ENCODE measurements at regions not wholly inside any gene's neighbourhood (a gene's known extent, or its start where the extent isn't known, plus 50 kb on each side); places are given as distances from the start of the nearest gene placed in this dataset.

DNA sequence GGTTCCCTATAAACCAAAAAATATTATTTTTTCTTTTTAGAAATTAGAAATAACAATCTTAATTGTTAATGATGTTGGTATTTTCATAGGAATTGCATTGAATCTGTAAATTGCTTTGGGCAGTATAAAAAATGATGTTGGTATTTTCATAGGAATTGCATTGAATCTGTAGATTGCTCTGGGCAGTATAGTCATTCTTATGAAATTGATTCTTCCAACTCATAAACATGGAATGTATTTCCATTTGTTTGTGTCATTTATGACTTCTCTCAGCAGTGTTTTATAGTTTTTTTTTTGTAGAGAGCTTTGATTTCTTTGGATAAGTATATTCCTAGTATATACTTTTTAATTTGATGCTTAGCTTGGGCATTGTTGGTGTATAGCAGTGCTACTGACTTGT, 82.0 kb upstream of the NT5C1B start:
- no peak for DNase-seq
- Histone ChIP-seq H3K4me3 (ENCODE audit: low read depth, low read length) (no peak overlapping the region), H3K9me3 (no peaks in the 10 kb centered on the region; the same call in none of the 2 replicates), H3K4me1 (no peaks in the 10 kb centered on the region), H3K36me3 (no peaks in the 10 kb centered on the region), H3K27me3 (no peaks in the 10 kb centered on the region)
- TF ChIP-seq, protein P1, sequence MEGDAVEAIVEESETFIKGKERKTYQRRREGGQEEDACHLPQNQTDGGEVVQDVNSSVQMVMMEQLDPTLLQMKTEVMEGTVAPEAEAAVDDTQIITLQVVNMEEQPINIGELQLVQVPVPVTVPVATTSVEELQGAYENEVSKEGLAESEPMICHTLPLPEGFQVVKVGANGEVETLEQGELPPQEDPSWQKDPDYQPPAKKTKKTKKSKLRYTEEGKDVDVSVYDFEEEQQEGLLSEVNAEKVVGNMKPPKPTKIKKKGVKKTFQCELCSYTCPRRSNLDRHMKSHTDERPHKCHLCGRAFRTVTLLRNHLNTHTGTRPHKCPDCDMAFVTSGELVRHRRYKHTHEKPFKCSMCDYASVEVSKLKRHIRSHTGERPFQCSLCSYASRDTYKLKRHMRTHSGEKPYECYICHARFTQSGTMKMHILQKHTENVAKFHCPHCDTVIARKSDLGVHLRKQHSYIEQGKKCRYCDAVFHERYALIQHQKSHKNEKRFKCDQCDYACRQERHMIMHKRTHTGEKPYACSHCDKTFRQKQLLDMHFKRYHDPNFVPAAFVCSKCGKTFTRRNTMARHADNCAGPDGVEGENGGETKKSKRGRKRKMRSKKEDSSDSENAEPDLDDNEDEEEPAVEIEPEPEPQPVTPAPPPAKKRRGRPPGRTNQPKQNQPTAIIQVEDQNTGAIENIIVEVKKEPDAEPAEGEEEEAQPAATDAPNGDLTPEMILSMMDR (IDR thresholded peaks at IDR 0.05; ENCODE audit: low read depth, low read length) = no peak

DNA sequence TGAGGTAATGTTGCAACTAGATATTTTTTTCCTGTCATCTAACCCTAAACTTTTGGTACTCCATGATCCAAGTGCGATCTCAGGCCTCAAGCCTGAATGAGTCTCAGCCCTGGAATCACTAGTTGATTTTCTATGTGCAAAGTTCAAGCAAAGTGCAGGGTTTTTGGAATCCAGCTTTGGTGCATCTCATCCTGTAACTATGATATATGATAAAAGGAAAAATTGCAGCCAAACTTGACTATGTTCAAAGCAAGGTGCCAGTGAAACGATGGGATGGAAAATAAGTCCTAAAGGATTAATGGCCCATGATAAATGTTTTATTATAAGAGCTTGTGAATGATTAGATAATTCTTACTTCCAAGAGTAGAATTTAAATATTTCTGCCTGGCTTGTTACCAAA, 78.9 kb upstream of the NT5C1B start:
- TF ChIP-seq, protein P1 (IDR thresholded peaks at IDR 0.05; ENCODE audit: low read depth, low read length) = no peak
- no peaks in the 10 kb centered on the region for H3K4me1 ChIP-seq

DNA sequence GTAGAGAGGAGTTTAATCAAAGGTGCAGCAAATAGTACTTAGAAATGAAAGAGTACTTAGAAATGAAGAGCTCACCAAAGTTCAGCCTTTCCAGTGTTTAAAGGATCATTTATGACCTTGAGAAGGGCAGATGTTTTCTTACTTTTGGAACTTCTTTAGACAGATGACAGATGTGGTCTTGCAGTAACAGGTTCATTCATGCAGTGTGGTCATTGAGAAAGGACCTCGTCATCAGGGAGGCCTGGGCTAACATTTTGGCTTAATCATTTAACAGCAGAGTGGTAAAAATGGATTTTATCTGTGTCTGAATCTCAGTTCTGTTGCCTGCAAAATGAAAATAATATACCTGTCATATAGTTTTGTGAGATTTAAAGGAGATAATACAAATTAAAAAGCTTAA, 75.1 kb upstream of the NT5C1B start:
- H3K4me3 ChIP-seq (ENCODE audit: low read depth, low read length) = no peak overlapping the region
- TF ChIP-seq, protein P1 (IDR thresholded peaks at IDR 0.05; ENCODE audit: low read depth, low read length) = no peak
- no peaks in the 10 kb centered on the region for H3K4me1 ChIP-seq
- DNase-seq = no peak
- no peaks in the 10 kb centered on the region for H3K36me3 ChIP-seq
- no peaks in the 10 kb centered on the region for H3K9me3 ChIP-seq
- no peaks in the 10 kb centered on the region for H3K27me3 ChIP-seq

More for the DNA sequence above, 78.9 kb upstream of the NT5C1B start:
- DNase-seq = no peak
- no peaks in the 10 kb centered on the region; the same call in 1 of the 2 replicates for H3K9me3 ChIP-seq
- no peaks in the 10 kb centered on the region for H3K27me3 ChIP-seq
- H3K36me3 ChIP-seq = no peaks in the 10 kb centered on the region
- no peak overlapping the region for H3K4me3 ChIP-seq (ENCODE audit: low read depth, low read length)

DNA sequence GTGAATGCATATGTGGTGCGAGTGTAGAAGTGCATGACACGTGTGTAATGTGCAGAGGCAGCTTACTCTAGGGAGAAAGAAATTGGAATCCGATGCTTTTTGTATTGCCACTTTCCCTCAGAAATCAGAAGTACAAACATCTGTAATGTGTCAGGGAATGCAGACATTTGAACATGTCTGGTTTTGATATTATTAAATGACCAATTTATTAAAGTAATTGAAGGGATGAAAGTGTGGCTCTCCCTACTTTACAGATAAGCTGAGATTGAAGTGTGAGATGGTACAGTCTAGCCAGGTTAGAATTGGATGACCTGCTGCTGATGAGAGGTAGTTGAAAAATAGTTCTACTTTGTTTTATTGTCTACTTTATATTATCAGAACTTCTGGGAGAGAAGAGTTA, 74.5 kb upstream of the NT5C1B start:
- Histone ChIP-seq H3K27me3 (no peaks in the 10 kb centered on the region), H3K36me3 (no peaks in the 10 kb centered on the region), H3K4me1 (no peaks in the 10 kb centered on the region), H3K9me3 (no peaks in the 10 kb centered on the region), H3K4me3 (ENCODE audit: low read depth, low read length) (no peak overlapping the region)
- no peak for DNase-seq
- TF ChIP-seq, protein P1 (IDR thresholded peaks at IDR 0.05; ENCODE audit: low read depth, low read length) = no peak

DNA sequence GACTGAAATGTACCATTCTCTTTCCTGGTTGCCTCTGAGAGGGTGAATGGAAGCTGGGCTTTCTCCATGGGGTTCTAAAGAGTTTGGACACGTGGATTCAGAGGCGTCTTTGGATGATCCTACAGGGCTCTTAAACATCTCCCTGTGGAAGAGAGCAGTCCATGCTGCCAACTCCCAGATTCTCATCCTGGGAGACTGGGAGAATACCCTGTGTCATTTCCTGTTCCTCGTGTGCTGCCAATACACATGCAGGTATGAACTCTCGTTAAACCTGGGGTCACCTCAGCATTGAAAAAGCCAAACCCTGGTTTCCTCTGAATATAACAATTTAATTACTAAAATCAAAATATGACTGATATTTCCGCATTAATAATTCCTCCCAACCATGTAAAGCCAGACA, 73.3 kb upstream of the NT5C1B start:
- Histone ChIP-seq H3K4me3 (ENCODE audit: low read depth, low read length) (no peak overlapping the region), H3K27me3 (no peaks in the 10 kb centered on the region), H3K36me3 (no peaks in the 10 kb centered on the region), H3K9me3 (no peaks in the 10 kb centered on the region), H3K4me1 (no peaks in the 10 kb centered on the region)
- DNase-seq = no peak
- TF ChIP-seq, protein P1 (IDR thresholded peaks at IDR 0.05; ENCODE audit: low read depth, low read length) = no peak

DNA sequence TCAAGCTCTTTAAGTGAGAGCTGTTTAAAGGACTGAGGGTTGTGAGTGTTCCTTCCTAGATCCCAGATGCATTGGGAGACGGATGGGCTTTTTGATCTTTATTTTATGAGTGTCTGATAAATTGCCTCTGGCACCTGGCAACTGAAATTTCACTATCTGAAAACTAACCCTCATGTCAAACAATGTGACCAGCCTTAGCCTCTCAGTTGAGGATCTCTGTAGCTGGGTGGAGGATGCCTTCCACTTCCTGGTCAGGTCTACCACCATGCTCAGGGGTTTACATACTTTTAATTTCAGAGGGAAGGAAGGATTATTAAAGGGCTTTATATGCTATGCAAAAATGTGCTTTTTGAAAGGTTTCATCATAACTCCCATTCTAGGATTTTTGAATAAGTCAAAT, 70.5 kb upstream of the NT5C1B start:
- no peak for DNase-seq
- TF ChIP-seq, protein P1 (IDR thresholded peaks at IDR 0.05; ENCODE audit: low read depth, low read length) = no peak
- H3K36me3 ChIP-seq = no peaks in the 10 kb centered on the region
- H3K4me3 ChIP-seq (ENCODE audit: low read depth, low read length) = no peak overlapping the region
- no peaks in the 10 kb centered on the region for H3K9me3 ChIP-seq
- H3K4me1 ChIP-seq = no peaks in the 10 kb centered on the region
- H3K27me3 ChIP-seq = no peaks in the 10 kb centered on the region

Measured in BE2C (cell line).